PC-9 (cell line): ENCODE measurements at regions not wholly inside any gene's neighbourhood (a gene's known extent, or its start where the extent isn't known, plus 50 kb on each side); places are given as distances from the start of the nearest gene placed in this dataset.

ENCODE experiments used
- BruUV-seq: library from RNA; stranded (reverse); fragments of 400-500 nt; replicated peaks from 2 replicates; lab custom pipeline; 2021; lab: Mats Ljungman, UMichigan
- CTCF ChIA-PET: fragments of 300-600 bp; sonication (Branson Sonifier 250); formaldehyde crosslinking; loops from one replicate; lab custom pipeline; 2022; ENCODE audit warnings: antibody characterized with exemption; lab: Charles Lee
- POLR2A ChIA-PET: fragments of 300-600 bp; sonication (Branson Sonifier 250); formaldehyde crosslinking; loops from one replicate; lab custom pipeline; 2022; ENCODE audit warnings: antibody characterized with exemption; ENCODE audit not compliant: unreplicated experiment; lab: Charles Lee
- DNase-seq, 2 experiments: peaks; one replicate each; pipeline versions ENCODE4 v3.0.0 to v3.0.0-alpha.2; 2015 to 2022; ENCODE audit warnings: mixed read lengths in 1 of 2
- H2AFZ ChIP-seq: fragments of 200-600 bp; sonication (generic); 2 replicates; pipeline ENCODE4 v1.8.1; 2017; ENCODE audit warnings: antibody characterized with exemption
- H3F3A ChIP-seq: fragments of 200-600 bp; sonication (generic); 2 replicates; pipeline ENCODE4 v1.8.1; 2017; ENCODE audit warnings: antibody characterized with exemption, mild to moderate bottlenecking, low read depth; ENCODE audit not compliant: insufficient read depth
- H3K27ac ChIP-seq: fragments of 200-600 bp; sonication (generic); 2 replicates; pipeline ENCODE4 v1.6.1; 2016; ENCODE audit warnings: mixed run types
- H3K27me3 ChIP-seq: fragments of 200-600 bp; sonication (generic); 2 replicates; pipeline ENCODE4 v1.6.1; 2016; ENCODE audit warnings: low read depth, mixed run types; ENCODE audit not compliant: insufficient read depth
- H3K36me3 ChIP-seq: fragments of 200-600 bp; sonication (generic); 2 replicates; pipeline ENCODE4 v1.6.1; 2016; ENCODE audit warnings: low read depth, mixed run types
- H3K4me1 ChIP-seq: fragments of 200-600 bp; sonication (generic); replicated peaks from 2 replicates; pipeline ENCODE4 v1.6.1; 2016; ENCODE audit warnings: mixed run types; ENCODE audit not compliant: insufficient read depth
- H3K4me2 ChIP-seq: fragments of 200-600 bp; sonication (generic); 2 replicates; pipeline ENCODE4 v1.6.1; 2017; ENCODE audit warnings: mixed run types
- H3K4me3 ChIP-seq: fragments of 200-600 bp; sonication (generic); 2 replicates; pipeline ENCODE4 v1.6.1; 2016; ENCODE audit warnings: mixed run types
- H3K79me2 ChIP-seq: fragments of 200-600 bp; sonication (generic); 2 replicates; pipeline ENCODE4 v1.6.1; 2017; ENCODE audit warnings: low read depth, mixed run types
- H3K9me2 ChIP-seq: fragments of 200-600 bp; sonication (generic); 2 replicates; pipeline ENCODE4 v1.8.1; 2017; ENCODE audit warnings: mild to moderate bottlenecking; ENCODE audit not compliant: insufficient read depth
- H3K9me3 ChIP-seq: fragments of 200-600 bp; sonication (generic); 2 replicates; pipeline ENCODE4 v1.8.1; 2016; ENCODE audit warnings: low read depth; ENCODE audit not compliant: insufficient read depth
- H4K20me1 ChIP-seq: fragments of 200-600 bp; sonication (generic); 2 replicates; pipeline ENCODE4 v1.8.1; 2017; ENCODE audit not compliant: insufficient read depth
- EZH2 ChIP-seq: fragments of 200-600 bp; sonication (generic); IDR thresholded peaks from 2 replicates; pipeline ENCODE4 v1.8.0; 2017; ENCODE audit warnings: antibody characterized with exemption, low read depth
- intact Hi-C: fragments of 100-400 bp; cut with micrococcal nuclease; formaldehyde crosslinking; loops from one replicate; pipeline ENCODE4 v1.10.0; 2022; ENCODE audit not compliant: unreplicated experiment
- TF ChIP-seq, protein P1 (sequence below): fragments of 200-600 bp; sonication (generic); conservative IDR thresholded peaks from 2 replicates; pipeline ENCODE4 v1.6.1; 2017; ENCODE audit warnings: mixed run types, antibody characterized with exemption, mild to moderate bottlenecking, moderate library complexity

DNA sequence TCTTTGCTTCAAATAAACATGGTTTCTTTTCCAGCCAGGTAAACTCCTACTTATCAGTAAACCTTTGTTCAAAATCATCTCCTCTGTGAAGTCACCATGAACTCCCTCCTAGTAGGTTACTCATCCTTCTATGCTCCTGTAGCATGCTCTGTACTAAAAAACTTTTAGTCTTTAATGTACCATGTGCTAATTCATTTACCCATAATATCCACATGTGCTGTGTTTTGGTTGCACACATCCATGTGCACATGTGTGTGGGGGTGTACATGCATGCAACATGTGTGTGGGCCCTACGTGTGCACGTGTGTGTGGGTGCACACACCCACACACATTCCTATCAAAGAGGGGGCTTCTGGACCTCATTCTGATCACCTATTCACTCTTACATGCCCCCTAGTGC is 259.9 kb upstream of the SP4 start:
- Histone ChIP-seq H3K9me3 (peaks cover 5% of the 10 kb centered on the region; the same call in 1 of the 2 replicates), H2AFZ (no peak overlapping the region), H3K4me3 (no peak overlapping the region), H3K36me3 (no peaks in the 10 kb centered on the region), H3K4me1 (no peaks in the 10 kb centered on the region), H3K4me2 (no peak overlapping the region), H3K79me2 (no peaks in the 10 kb centered on the region), H3K9me2 (no peaks in the 10 kb centered on the region), H3K27me3 (no peaks in the 10 kb centered on the region), H3F3A (no peaks in the 10 kb centered on the region), H4K20me1 (no peaks in the 10 kb centered on the region), H3K27ac (no peak overlapping the region)
- intact Hi-C loops: no loop called here
- ChIA-PET CTCF (no interaction called here), POLR2A (no interaction called here)
- DNase-seq: peak in 1 of 2 experiments; percentile 21
- BruUV-seq: no TSS peak
- no peak for TF ChIP-seq EZH2
- TF ChIP-seq, protein P1, sequence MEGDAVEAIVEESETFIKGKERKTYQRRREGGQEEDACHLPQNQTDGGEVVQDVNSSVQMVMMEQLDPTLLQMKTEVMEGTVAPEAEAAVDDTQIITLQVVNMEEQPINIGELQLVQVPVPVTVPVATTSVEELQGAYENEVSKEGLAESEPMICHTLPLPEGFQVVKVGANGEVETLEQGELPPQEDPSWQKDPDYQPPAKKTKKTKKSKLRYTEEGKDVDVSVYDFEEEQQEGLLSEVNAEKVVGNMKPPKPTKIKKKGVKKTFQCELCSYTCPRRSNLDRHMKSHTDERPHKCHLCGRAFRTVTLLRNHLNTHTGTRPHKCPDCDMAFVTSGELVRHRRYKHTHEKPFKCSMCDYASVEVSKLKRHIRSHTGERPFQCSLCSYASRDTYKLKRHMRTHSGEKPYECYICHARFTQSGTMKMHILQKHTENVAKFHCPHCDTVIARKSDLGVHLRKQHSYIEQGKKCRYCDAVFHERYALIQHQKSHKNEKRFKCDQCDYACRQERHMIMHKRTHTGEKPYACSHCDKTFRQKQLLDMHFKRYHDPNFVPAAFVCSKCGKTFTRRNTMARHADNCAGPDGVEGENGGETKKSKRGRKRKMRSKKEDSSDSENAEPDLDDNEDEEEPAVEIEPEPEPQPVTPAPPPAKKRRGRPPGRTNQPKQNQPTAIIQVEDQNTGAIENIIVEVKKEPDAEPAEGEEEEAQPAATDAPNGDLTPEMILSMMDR: no peak

GRCh38 chr7:21169667-21170580 is 258.0 kb upstream of the SP4 start:
- Histone ChIP-seq H3F3A (no peaks in the 10 kb centered on the region), H3K36me3 (no peaks in the 10 kb centered on the region), H3K27ac (no peak overlapping the region), H3K79me2 (no peaks in the 10 kb centered on the region), H2AFZ (no peak overlapping the region), H3K4me2 (no peak overlapping the region), H3K27me3 (no peaks in the 10 kb centered on the region), H3K9me2 (no peaks in the 10 kb centered on the region), H3K9me3 (peaks cover 5% of the 10 kb centered on the region; the same call in 1 of the 2 replicates), H3K4me3 (no peak overlapping the region), H3K4me1 (no peaks in the 10 kb centered on the region), H4K20me1 (no peaks in the 10 kb centered on the region)
- CTCF ChIA-PET: no interaction called here
- no peak for TF ChIP-seq EZH2
- TF ChIP-seq, protein P1: no peak
- POLR2A ChIA-PET: no interaction called here
- DNase-seq: no peak
- no TSS peak for BruUV-seq
- intact Hi-C loops: no loop called here

DNA sequence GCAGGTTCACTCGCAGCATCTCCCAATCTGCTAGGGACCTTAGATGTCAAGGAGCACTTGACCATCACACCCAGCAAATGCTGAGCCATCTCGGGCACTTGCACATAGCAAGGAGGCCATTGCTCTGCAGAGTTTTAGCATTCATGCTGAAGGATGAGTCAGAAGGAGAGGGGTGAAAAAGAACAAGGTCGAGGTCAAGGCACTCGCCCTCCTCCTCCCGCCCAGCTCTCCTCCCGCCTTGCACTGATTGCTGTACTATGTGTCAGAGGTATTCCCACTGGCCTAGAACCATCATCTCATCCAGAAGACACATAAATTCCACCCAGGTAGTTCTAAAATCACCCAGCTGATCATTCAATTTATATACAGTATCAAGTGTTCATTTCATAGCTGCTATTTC is 255.1 kb upstream of the SP4 start:
- Histone ChIP-seq H3K27ac (no peak overlapping the region), H3F3A (no peaks in the 10 kb centered on the region), H3K4me1 (no peaks in the 10 kb centered on the region), H3K9me3 (no peaks in the 10 kb centered on the region), H3K9me2 (no peaks in the 10 kb centered on the region), H3K79me2 (no peaks in the 10 kb centered on the region), H4K20me1 (no peaks in the 10 kb centered on the region), H3K4me3 (no peak overlapping the region), H3K36me3 (no peaks in the 10 kb centered on the region), H3K4me2 (no peak overlapping the region), H3K27me3 (no peaks in the 10 kb centered on the region), H2AFZ (no peak overlapping the region)
- intact Hi-C loops: no loop called here
- no peak for DNase-seq
- ChIA-PET CTCF (no interaction called here), POLR2A (no interaction called here)
- no TSS peak for BruUV-seq
- TF ChIP-seq EZH2: no peak
- TF ChIP-seq, protein P1: no peak
